B cell (primary cell): ENCODE measurements at regions not wholly inside any gene's neighbourhood (a gene's known extent, or its start where the extent isn't known, plus 50 kb on each side); places are given as distances from the start of the nearest gene placed in this dataset.

Experiments
- ATAC-seq: fragments of 200-7000 bp; cut with Tn5 transposase; one replicate; pipeline ENCODE4 v1.10.0; 2021; ENCODE audit warnings: low read depth, mild to moderate bottlenecking, moderate number of reproducible peaks, moderate library complexity
- CTCF ChIA-PET: fragments of 350-600 bp; sonication (Branson Sonifier 250); formaldehyde crosslinking; loops from one replicate; lab custom pipeline; 2021; ENCODE audit warnings: antibody characterized with exemption, inconsistent platforms; lab: Charles Lee
- POLR2A ChIA-PET: fragments of 350-600 bp; sonication (Branson Sonifier 250); formaldehyde crosslinking; loops from one replicate; lab custom pipeline; 2021; ENCODE audit warnings: antibody characterized with exemption; lab: Charles Lee
- DNase-seq: peaks from one replicate; pipeline ENCODE4 v3.0.0; 2013
- H2AFZ ChIP-seq: 2 replicates; pipeline ENCODE4 v1.6.1; 2012; ENCODE audit warnings: mild to moderate bottlenecking, low read depth, low read length; ENCODE audit not compliant: insufficient read depth, poor library complexity, severe bottlenecking
- H3K27ac ChIP-seq, 2 donors: 1 replicate in 1 of 2; 2 replicates in 1 of 2; pipeline ENCODE4 v1.5.1; 2012 to 2013; ENCODE audit warnings: low read length in 2 of 2, mild to moderate bottlenecking in 2 of 2, moderate library complexity in 1 of 2
- H3K27me3 ChIP-seq, 4 experiments: fragments of 200-600 bp in 1 of 4; sonication (generic) in 1 of 4; replicated peaks in 1 of 4; 1 replicate in 2 of 4; 2 replicates in 2 of 4; pipeline versions ENCODE4 v1.6.1 to v1.7.0; 2013 to 2016; ENCODE audit warnings: low read length in 3 of 4, mild to moderate bottlenecking in 2 of 4, mixed read lengths in 1 of 4, moderate library complexity in 1 of 4; ENCODE audit not compliant: insufficient read depth in 4 of 4, control insufficient read depth in 3 of 4; ENCODE audit errors: control extremely low read depth in 1 of 4
- H3K36me3 ChIP-seq, 2 experiments: replicated peaks in 1 of 2; 1 replicate in 1 of 2; 2 replicates in 1 of 2; pipeline versions ENCODE4 v1.6.1 to v1.7.1; 2013; ENCODE audit warnings: low read length in 1 of 2; ENCODE audit not compliant: insufficient read depth in 2 of 2, control insufficient read depth in 1 of 2; ENCODE audit errors: control extremely low read depth in 1 of 2, extremely low read depth in 1 of 2
- H3K4me1 ChIP-seq, 2 donors: fragments of 200-600 bp in 1 of 2; sonication (generic) in 1 of 2; 1 replicate in 1 of 2; 2 replicates in 1 of 2; pipeline versions ENCODE4 v1.5.1 to v1.6.1; 2013 to 2017; ENCODE audit warnings: low read length in 2 of 2; ENCODE audit not compliant: control insufficient read depth in 2 of 2, insufficient read depth in 2 of 2
- H3K4me2 ChIP-seq: replicated peaks from 2 replicates; pipeline ENCODE3; 2012; ENCODE audit warnings: mild to moderate bottlenecking, low read depth, low read length; ENCODE audit not compliant: poor library complexity, severe bottlenecking
- H3K4me3 ChIP-seq, 5 experiments: fragments of 200-600 bp in 1 of 5; sonication (generic) in 1 of 5; 1 replicate in 3 of 5; 2 replicates in 2 of 5; pipeline versions ENCODE4 v1.5.1 to v1.7.0; 2011 to 2016; ENCODE audit warnings: low read length in 4 of 5, mild to moderate bottlenecking in 4 of 5, low read depth in 2 of 5, control low read depth in 1 of 5, moderate library complexity in 1 of 5; ENCODE audit not compliant: insufficient read depth in 1 of 5; ENCODE audit errors: control extremely low read depth in 1 of 5, extremely low read depth in 1 of 5
- H3K79me2 ChIP-seq: fragments of 200-600 bp; sonication (generic); one replicate; pipeline ENCODE4 v1.6.0; 2016; ENCODE audit warnings: low read length; ENCODE audit not compliant: control insufficient read depth, insufficient read depth
- H3K9ac ChIP-seq: fragments of 200-600 bp; sonication (generic); 2 replicates; pipeline ENCODE4 v1.6.1; 2017; ENCODE audit warnings: mild to moderate bottlenecking, low read length, moderate library complexity
- H3K9me3 ChIP-seq, 3 donors: one replicate each; pipeline versions ENCODE4 v1.6.1 to v1.7.1; 2013; ENCODE audit warnings: low read length in 2 of 3; ENCODE audit not compliant: control insufficient read depth in 2 of 3, insufficient read depth in 1 of 3; ENCODE audit errors: control extremely low read depth in 1 of 3
- H4K20me1 ChIP-seq: 2 replicates; pipeline ENCODE4 v1.6.0; 2012; ENCODE audit warnings: mild to moderate bottlenecking, low read length; ENCODE audit not compliant: insufficient read depth, control insufficient read depth, poor library complexity, severe bottlenecking
- H3K27ac Mint-ChIP-seq: one replicate; pipeline ENCODE4 v1.8.0; 2021; ENCODE audit warnings: mixed read lengths
- H3K27me3 Mint-ChIP-seq: one replicate; pipeline ENCODE4 v1.8.0; 2021; ENCODE audit warnings: mixed read lengths
- H3K4me1 Mint-ChIP-seq: one replicate; pipeline ENCODE4 v1.8.0; 2021; ENCODE audit warnings: mixed read lengths
- H3K4me3 Mint-ChIP-seq: one replicate; pipeline ENCODE4 v1.8.0; 2021; ENCODE audit warnings: mixed read lengths
- H3K9me3 Mint-ChIP-seq: one replicate; pipeline ENCODE4 v1.8.0; 2022; ENCODE audit warnings: mixed read lengths; ENCODE audit not compliant: insufficient read depth
- CTCF ChIP-seq: fragments of 200-600 bp; IDR thresholded peaks from one replicate; pipeline ENCODE4 v1.8.0; 2022; ENCODE audit warnings: antibody characterized with exemption, mild to moderate bottlenecking
- EZH2 ChIP-seq: IDR thresholded peaks from 2 replicates; pipeline ENCODE4 v1.6.1; 2012; ENCODE audit warnings: borderline replicate concordance, low read depth, mild to moderate bottlenecking, moderate library complexity, low read length; ENCODE audit not compliant: insufficient read depth, poor library complexity, severe bottlenecking
- WGBS: methylation state at CpG from one replicate; pipeline ENCODE4 v1.1.5; 2013; ENCODE audit warnings: missing lambda C conversion rate; ENCODE audit not compliant: insufficient coverage; 5-methylcytosine and 5-hydroxymethylcytosine counted together
- intact Hi-C: fragments of 100-400 bp; cut with micrococcal nuclease; formaldehyde crosslinking; loops from one replicate; pipeline ENCODE4 v1.10.0; 2022

- Histone ChIP-seq H3K27ac (no peak overlapping the region), H3K4me2 (no peak overlapping the region), H3K27me3 (no peaks in the 10 kb centered on the region), H3K4me1 (no peaks in the 10 kb centered on the region), H3K9ac (no peak overlapping the region), H4K20me1 (no peaks in the 10 kb centered on the region), H3K4me3 (no peak overlapping the region), H3K36me3 (no peaks in the 10 kb centered on the region), H3K9me3 (no peaks in the 10 kb centered on the region), H3K79me2 (no peaks in the 10 kb centered on the region), H2AFZ (no peak overlapping the region)
- ATAC-seq: no peak
- TF ChIP-seq CTCF (no peak), EZH2 (no peak)
- H3K4me3 Mint-ChIP-seq: no peak overlapping the region
- WGBS: no CpG with 5 or more reads among the region's 4 CpGs
- intact Hi-C loops: no loop called here
- POLR2A ChIA-PET: no interaction called here
- no peak for DNase-seq
- no peaks in the 10 kb centered on the region for H3K4me1 Mint-ChIP-seq
- H3K9me3 Mint-ChIP-seq: no peaks in the 10 kb centered on the region
- CTCF ChIA-PET: no interaction called here
- no peaks in the 10 kb centered on the region for H3K27me3 Mint-ChIP-seq
- no peak overlapping the region for H3K27ac Mint-ChIP-seq
Measured at GRCh38 chr11:109858152-109858551, 235.0 kb upstream of the ZC3H12C start.

GRCh38 chr11:109859045-109859724, 234.0 kb upstream of the ZC3H12C start:
- Mint-ChIP-seq H3K4me3 (no peak overlapping the region), H3K27me3 (no peaks in the 10 kb centered on the region), H3K27ac (no peak overlapping the region), H3K9me3 (no peaks in the 10 kb centered on the region), H3K4me1 (peaks cover 4% of the 10 kb centered on the region)
- intact Hi-C loops: no loop called here
- H3K4me3 ChIP-seq: no peak overlapping the region
- ChIA-PET CTCF (no interaction called here), POLR2A (no interaction called here)
- H3K27ac ChIP-seq: no peak overlapping the region
- DNase-seq (no peak), ATAC-seq (no peak)
- WGBS: no CpG with 5 or more reads among the region's 4 CpGs
- H3K79me2 ChIP-seq: no peaks in the 10 kb centered on the region
- peaks cover 0 to 2% of the 10 kb centered on the region in 2 donors for H3K4me1 ChIP-seq
- H3K27me3 ChIP-seq: no peaks in the 10 kb centered on the region
- H3K36me3 ChIP-seq: no peaks in the 10 kb centered on the region
- no peak overlapping the region for H3K9ac ChIP-seq
- TF ChIP-seq CTCF (no peak), EZH2 (no peak)
- H3K9me3 ChIP-seq: no peaks in the 10 kb centered on the region
- no peaks in the 10 kb centered on the region for H4K20me1 ChIP-seq
- H2AFZ ChIP-seq: no peak overlapping the region
- no peak overlapping the region for H3K4me2 ChIP-seq
